NCI-H187 (cell line): ENCODE measurements at regions not wholly inside any gene's neighbourhood (a gene's known extent, or its start where the extent isn't known, plus 50 kb on each side); places are given as distances from the start of the nearest gene placed in this dataset.

Experiments
- DNase-seq, 2 experiments: peaks; one replicate each; lab custom pipeline; 2025; lab: John Stamatoyannopoulos, UW

GRCh38 chr1:113219377-113219776 lies 146.4 kb downstream of the LRIG2 start:
- no peak for DNase-seq

- no peak for DNase-seq
These were observed 146.8 kb downstream of the LRIG2 start for GRCh38 chr1:113219828-113220227.

GRCh38 chr1:113223040-113223439 lies 150.0 kb downstream of the LRIG2 start:
- DNase-seq = no peak

- DNase-seq = no peak
These were observed 150.5 kb downstream of the LRIG2 start for GRCh38 chr1:113223546-113223945.

- DNase-seq = no peak
These were observed 153.2 kb downstream of the LRIG2 start for GRCh38 chr1:113226148-113226547.

- DNase-seq = no peak
These were observed 158.4 kb upstream of the MAGI3 start for GRCh38 chr1:113231866-113232265.

- no peak for DNase-seq
These were observed 156.9 kb upstream of the MAGI3 start for GRCh38 chr1:113233441-113233840.

GRCh38 chr1:113241237-113241636 lies 149.1 kb upstream of the MAGI3 start:
- DNase-seq = no peak

GRCh38 chr1:113242481-113242880 lies 147.8 kb upstream of the MAGI3 start:
- no peak for DNase-seq

- DNase-seq = no peak
These were observed 146.8 kb upstream of the MAGI3 start for GRCh38 chr1:113243529-113243928.

GRCh38 chr1:113244112-113244820 lies 146.0 kb upstream of the MAGI3 start:
- no peak for DNase-seq

- no peak for DNase-seq
These were observed 145.1 kb upstream of the MAGI3 start for GRCh38 chr1:113245252-113245651.

- no peak for DNase-seq
These were observed 143.4 kb upstream of the MAGI3 start for GRCh38 chr1:113246929-113247328.

- DNase-seq = no peak
These were observed 143.0 kb upstream of the MAGI3 start for GRCh38 chr1:113247355-113247754.

- no peak for DNase-seq
These were observed 142.5 kb upstream of the MAGI3 start for GRCh38 chr1:113247782-113248181.

GRCh38 chr1:113248494-113248893 lies 141.8 kb upstream of the MAGI3 start:
- DNase-seq = no peak

- DNase-seq = no peak
These were observed 140.2 kb upstream of the MAGI3 start for GRCh38 chr1:113250161-113250560.

GRCh38 chr1:113252166-113252565 lies 138.1 kb upstream of the MAGI3 start:
- DNase-seq = no peak

GRCh38 chr1:113253187-113253586 lies 137.1 kb upstream of the MAGI3 start:
- DNase-seq = no peak

- DNase-seq = no peak
These were observed 136.7 kb upstream of the MAGI3 start for GRCh38 chr1:113253590-113253989.

- no peak for DNase-seq
These were observed 135.1 kb upstream of the MAGI3 start for GRCh38 chr1:113255038-113255719.

GRCh38 chr1:113255720-113256347 lies 134.5 kb upstream of the MAGI3 start:
- DNase-seq = no peak

GRCh38 chr1:113256348-113256729 lies 134.0 kb upstream of the MAGI3 start:
- DNase-seq = no peak
